Ascending aorta (tissue), 2 donors: ENCODE measurements at regions not wholly inside any gene's neighbourhood (a gene's known extent, or its start where the extent isn't known, plus 50 kb on each side); places are given as distances from the start of the nearest gene placed in this dataset.

Experiments used
- DNase-seq, 2 donors: peaks; one replicate each; pipeline ENCODE4 v3.0.0-alpha.2; 2019; ENCODE audit warnings: low spot score in 2 of 2
- H3K27ac ChIP-seq, 2 donors: fragments of 200-600 bp; sonication (generic); one replicate each; pipeline ENCODE4 v1.5.1; 2016 to 2017; ENCODE audit warnings: mild to moderate bottlenecking in 1 of 2
- H3K27me3 ChIP-seq: fragments of 200-600 bp; sonication (generic); one replicate; pipeline ENCODE4 v1.5.1; 2017
- H3K36me3 ChIP-seq, 2 donors: fragments of 200-600 bp; sonication (generic); one replicate each; pipeline ENCODE4 v1.5.1; 2016
- H3K4me1 ChIP-seq, 2 donors: fragments of 200-600 bp; sonication (generic); one replicate each; pipeline ENCODE4 v1.5.1; 2016 to 2017; ENCODE audit warnings: mild to moderate bottlenecking in 1 of 2
- H3K4me3 ChIP-seq, 2 donors: fragments of 200-600 bp; sonication (generic); one replicate each; pipeline ENCODE4 v1.5.1; 2016 to 2017; ENCODE audit warnings: mild to moderate bottlenecking in 1 of 2
- H3K9me3 ChIP-seq, 2 donors: fragments of 200-600 bp; sonication (generic); one replicate each; pipeline ENCODE4 v1.5.1; 2016
- CTCF ChIP-seq, 3 experiments: fragments of 200-600 bp in 2 of 3; fragments of 450-650 bp in 1 of 3; sonication (generic) in 2 of 3; IDR thresholded peaks; one replicate each; pipeline ENCODE4 v1.5.1; 2016 to 2019; ENCODE audit warnings: antibody characterized with exemption in 3 of 3, mild to moderate bottlenecking in 1 of 3, moderate library complexity in 1 of 3
- intact Hi-C: fragments of 100-400 bp; cut with DNase I; formaldehyde crosslinking; loops from one replicate; pipeline ENCODE4 v1.15.1; 2023

DNA sequence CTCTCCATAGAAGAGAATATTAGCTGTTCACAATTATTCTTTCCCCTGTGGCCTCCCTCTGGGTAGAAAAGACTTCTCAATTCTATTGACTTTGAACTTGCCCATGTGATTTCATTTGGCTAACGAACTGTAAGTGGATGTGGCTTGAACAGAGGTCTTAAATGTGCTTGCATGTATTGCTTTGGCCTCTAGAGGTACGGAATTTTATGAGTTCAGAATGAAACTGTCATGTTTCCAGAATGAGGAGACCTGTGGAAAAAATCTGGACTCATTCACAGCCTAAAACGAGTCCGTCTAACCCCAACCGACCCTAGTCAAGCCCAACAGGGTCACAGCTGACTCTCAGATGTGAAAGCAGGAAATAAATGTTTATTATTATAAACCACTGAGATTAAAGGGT, 596.7 kb upstream of the UBE2E2 start:
- intact Hi-C loops, result no loop called here
- H3K4me1 ChIP-seq, result no peaks in the 10 kb centered on the region
- H3K4me3 ChIP-seq, result no peak overlapping the region
- H3K36me3 ChIP-seq, result no peaks in the 10 kb centered on the region
- no peak for DNase-seq
- no peak for TF ChIP-seq CTCF (IDR thresholded peaks at IDR 0.05)
- H3K27me3 ChIP-seq, result no peaks in the 10 kb centered on the region
- no peak overlapping the region for H3K27ac ChIP-seq
- no peaks in the 10 kb centered on the region for H3K9me3 ChIP-seq

- no peaks in the 10 kb centered on the region for H3K9me3 ChIP-seq
- no peaks in the 10 kb centered on the region for H3K36me3 ChIP-seq
- no peak for TF ChIP-seq CTCF (IDR thresholded peaks at IDR 0.05)
- DNase-seq, result no peak
- H3K27me3 ChIP-seq, result no peaks in the 10 kb centered on the region
- intact Hi-C loops, result no loop called here
- H3K4me1 ChIP-seq, result no peaks in the 10 kb centered on the region
- no peak overlapping the region for H3K27ac ChIP-seq
- H3K4me3 ChIP-seq, result no peak overlapping the region
These were observed 596.2 kb upstream of the UBE2E2 start for GRCh38 chr3:22606938-22607337.

DNA sequence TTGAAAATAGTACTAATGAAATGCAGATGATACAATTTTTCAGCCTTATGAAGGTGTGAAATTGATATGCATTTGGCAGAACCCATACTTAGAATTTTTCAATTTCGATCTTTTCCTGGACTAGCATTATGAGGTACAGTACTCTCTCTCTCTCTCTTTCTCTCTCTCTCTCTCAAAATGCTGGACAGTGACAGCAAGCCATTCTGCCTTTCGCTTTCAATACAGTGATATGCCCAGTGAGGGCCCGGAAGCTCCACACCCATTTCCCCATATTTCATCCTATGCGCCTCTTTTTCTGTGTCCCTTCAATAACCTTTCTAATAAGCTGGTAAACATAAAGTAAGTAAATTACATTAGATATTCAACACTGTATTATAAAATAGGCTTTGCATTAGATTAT, 595.0 kb upstream of the UBE2E2 start:
- intact Hi-C loops, result no loop called here
- H3K4me3 ChIP-seq, result no peak overlapping the region
- H3K36me3 ChIP-seq, result no peaks in the 10 kb centered on the region
- TF ChIP-seq CTCF (IDR thresholded peaks at IDR 0.05), result no peak
- DNase-seq, result no peak
- H3K27ac ChIP-seq, result no peak overlapping the region
- H3K4me1 ChIP-seq, result no peaks in the 10 kb centered on the region
- H3K27me3 ChIP-seq, result no peaks in the 10 kb centered on the region
- no peaks in the 10 kb centered on the region for H3K9me3 ChIP-seq

DNA sequence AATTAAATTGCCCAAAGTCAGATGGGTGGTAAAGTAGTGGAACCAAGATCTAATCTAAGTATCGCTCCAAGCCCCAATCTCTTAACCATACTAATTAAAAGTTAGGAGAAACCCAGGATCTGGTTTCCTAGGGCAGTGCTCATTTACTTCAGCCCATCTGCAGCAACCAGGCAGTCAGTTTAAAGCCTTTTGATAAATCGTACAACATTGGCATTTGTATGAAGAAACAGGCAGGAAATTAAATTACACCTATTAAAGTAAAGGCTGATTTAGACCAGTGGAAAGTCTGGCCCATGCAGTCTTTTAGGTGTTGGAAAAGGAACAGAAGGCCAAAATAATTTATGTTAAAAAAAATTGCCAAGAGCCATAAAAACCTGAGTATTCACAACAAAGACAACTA, 594.4 kb upstream of the UBE2E2 start:
- no peaks in the 10 kb centered on the region for H3K36me3 ChIP-seq
- no peak for TF ChIP-seq CTCF (IDR thresholded peaks at IDR 0.05)
- H3K27ac ChIP-seq, result no peak overlapping the region
- no peaks in the 10 kb centered on the region for H3K4me1 ChIP-seq
- DNase-seq, result no peak
- intact Hi-C loops, result no loop called here
- H3K4me3 ChIP-seq, result no peak overlapping the region
- no peaks in the 10 kb centered on the region for H3K27me3 ChIP-seq
- H3K9me3 ChIP-seq, result no peaks in the 10 kb centered on the region

GRCh38 chr3:22609139-22609538, 594.0 kb upstream of the UBE2E2 start:
- TF ChIP-seq CTCF (IDR thresholded peaks at IDR 0.05), result no peak
- Histone ChIP-seq H3K4me3 (no peak overlapping the region), H3K4me1 (no peaks in the 10 kb centered on the region), H3K27ac (no peak overlapping the region), H3K36me3 (no peaks in the 10 kb centered on the region), H3K9me3 (no peaks in the 10 kb centered on the region), H3K27me3 (no peaks in the 10 kb centered on the region)
- no peak for DNase-seq
- intact Hi-C loops, result no loop called here

DNA sequence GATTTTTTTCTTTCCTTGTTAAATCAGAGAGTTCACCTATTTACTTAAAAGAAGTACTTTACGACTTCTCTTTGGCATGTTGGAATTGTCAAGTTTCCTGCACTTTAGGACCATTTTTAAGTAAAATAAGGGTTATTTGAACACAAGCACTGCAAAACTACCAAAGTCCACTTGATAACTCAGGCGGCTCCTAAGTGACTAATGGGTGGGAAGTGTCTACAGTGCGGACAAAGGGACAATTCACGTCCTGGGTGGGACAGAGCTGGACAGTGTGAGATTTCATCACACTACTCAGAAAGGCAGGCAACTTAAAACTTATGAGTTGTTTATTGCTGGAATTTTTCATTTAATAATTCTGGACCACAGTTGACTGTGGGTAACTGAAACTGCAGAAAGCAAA, 590.2 kb upstream of the UBE2E2 start:
- no peak for TF ChIP-seq CTCF (IDR thresholded peaks at IDR 0.05)
- Histone ChIP-seq H3K9me3 (no peaks in the 10 kb centered on the region), H3K4me1 (no peaks in the 10 kb centered on the region), H3K4me3 (no peak overlapping the region), H3K27ac (no peak overlapping the region), H3K27me3 (no peaks in the 10 kb centered on the region), H3K36me3 (no peaks in the 10 kb centered on the region)
- DNase-seq, result no peak
- intact Hi-C loops, result no loop called here
